ENCODE measurements at regions not wholly inside any gene's neighbourhood (a gene's known extent, or its start where the extent isn't known, plus 50 kb on each side); places are given as distances from the start of the nearest gene placed in this dataset.

DNA sequence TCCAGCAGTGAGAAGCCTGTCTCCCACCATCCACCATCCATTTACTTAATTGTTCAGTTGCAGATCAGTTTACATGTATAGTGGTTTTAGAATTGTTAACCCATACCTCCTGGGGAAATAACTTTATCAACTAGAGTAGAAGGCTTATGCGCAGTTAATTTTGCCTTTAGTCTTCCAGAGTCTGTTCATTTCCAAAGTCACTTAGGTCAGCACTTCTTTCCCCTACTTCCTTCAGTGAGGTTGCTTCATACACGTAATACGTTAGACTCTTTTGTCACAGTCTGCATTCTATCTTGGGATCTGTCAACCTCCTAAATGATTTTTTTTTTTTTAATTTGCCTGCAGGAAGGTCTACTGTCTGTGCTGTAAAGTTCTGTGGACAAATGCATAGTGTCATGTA is 495.6 kb upstream of the ISX start:
- H3K27ac ChIP-seq (ENCODE audit: low read depth, low read length) = no peak overlapping the region
- H3K4me1 ChIP-seq (ENCODE audit: insufficient read depth, low read length) = no peaks in the 10 kb centered on the region
- no peak overlapping the region for H3K4me3 ChIP-seq (ENCODE audit: low read length)
- no peaks in the 10 kb centered on the region for H3K27me3 ChIP-seq (ENCODE audit: insufficient read depth, low read length, poor library complexity, severe bottlenecking)
- no peak for DNase-seq
- H3K9me3 Mint-ChIP-seq = peaks cover 0 to 11% (median 3%) of the 10 kb centered on the region in 5 donors
- H3K9me3 ChIP-seq (ENCODE audit: low read length) = no peaks in the 10 kb centered on the region
- CTCF ChIA-PET = no interaction called here
- no peaks in the 10 kb centered on the region for H3K4me1 Mint-ChIP-seq
- H3K27ac Mint-ChIP-seq = no peak overlapping the region
- H3K27me3 Mint-ChIP-seq = no peaks in the 10 kb centered on the region
- H3K36me3 ChIP-seq (ENCODE audit: insufficient read depth, low read length) = no peaks in the 10 kb centered on the region
- no peaks in the 10 kb centered on the region for H3K36me3 Mint-ChIP-seq
- H3K4me3 Mint-ChIP-seq = no peak overlapping the region
- POLR2A ChIA-PET = no interaction called here

- DNase-seq = no peak
- Mint-ChIP-seq H3K27me3 (no peaks in the 10 kb centered on the region), H3K27ac (no peak overlapping the region), H3K36me3 (no peaks in the 10 kb centered on the region), H3K9me3 (peaks cover 0 to 5% (median 4%) of the 10 kb centered on the region in 5 donors), H3K4me3 (no peak overlapping the region), H3K4me1 (no peaks in the 10 kb centered on the region)
- no peaks in the 10 kb centered on the region for H3K9me3 ChIP-seq (ENCODE audit: low read length)
- ChIA-PET POLR2A (no interaction called here), CTCF (no interaction called here)
- no peaks in the 10 kb centered on the region for H3K4me1 ChIP-seq (ENCODE audit: insufficient read depth, low read length)
- no peak overlapping the region for H3K27ac ChIP-seq (ENCODE audit: low read depth, low read length)
- no peaks in the 10 kb centered on the region for H3K36me3 ChIP-seq (ENCODE audit: insufficient read depth, low read length)
- H3K4me3 ChIP-seq (ENCODE audit: low read length) = no peak overlapping the region
- no peaks in the 10 kb centered on the region for H3K27me3 ChIP-seq (ENCODE audit: insufficient read depth, low read length, poor library complexity, severe bottlenecking)
Measured at GRCh38 chr22:34579519-34579918, 486.4 kb upstream of the ISX start.

DNA sequence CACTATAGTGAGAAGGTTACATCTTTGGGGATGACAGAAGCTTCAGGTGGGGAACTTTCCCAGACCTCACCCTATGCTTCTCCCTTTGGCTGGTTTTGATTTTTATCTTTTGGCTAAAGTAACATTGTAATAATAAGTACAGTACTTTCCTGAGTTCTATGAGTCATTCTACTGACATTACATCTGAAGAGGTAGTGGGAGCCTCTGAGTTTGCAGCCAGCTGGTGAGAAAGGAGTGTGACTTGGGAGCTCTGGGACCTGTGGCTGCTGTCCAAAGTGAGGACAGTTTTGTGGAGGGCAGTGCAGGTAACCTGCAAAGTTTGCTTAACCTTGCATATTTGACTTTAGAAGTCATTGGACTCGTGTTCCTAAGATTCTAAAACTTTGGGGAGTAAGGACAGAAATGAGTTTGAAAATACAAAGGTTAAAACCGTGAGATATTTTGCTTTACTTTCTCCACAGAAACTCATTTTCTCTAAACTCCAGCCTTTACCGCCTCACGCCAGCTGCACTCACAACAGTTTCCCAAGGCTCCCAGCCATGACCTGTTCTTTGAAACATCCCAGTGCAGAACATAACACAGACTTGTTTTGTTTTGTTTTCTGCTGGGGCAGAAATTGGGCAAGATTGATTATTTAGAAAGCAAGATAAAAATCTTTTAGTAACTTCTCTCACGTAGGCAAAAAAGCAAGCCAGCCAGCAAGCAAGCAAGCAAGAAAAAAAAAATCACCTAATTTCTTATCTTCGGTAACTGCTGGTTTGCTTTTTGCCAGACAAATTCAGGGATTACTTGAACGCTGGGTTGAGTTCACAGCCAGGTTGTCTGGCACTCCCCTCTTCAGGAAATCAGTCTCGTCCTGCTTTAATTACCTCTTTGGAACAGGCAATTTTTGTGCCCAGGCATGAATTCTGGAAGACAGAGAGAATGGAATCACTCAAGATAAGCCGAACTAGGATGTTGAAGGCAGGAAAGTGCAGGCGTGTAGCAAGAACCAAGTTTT is 478.3 kb upstream of the ISX start:
- Histone ChIP-seq H3K27ac (ENCODE audit: low read depth, low read length) (no peak overlapping the region), H3K27me3 (ENCODE audit: insufficient read depth, low read length, poor library complexity, severe bottlenecking) (no peaks in the 10 kb centered on the region), H3K9me3 (ENCODE audit: low read length) (no peaks in the 10 kb centered on the region), H3K4me3 (ENCODE audit: low read length) (no peak overlapping the region), H3K4me1 (ENCODE audit: insufficient read depth, low read length) (no peaks in the 10 kb centered on the region), H3K36me3 (ENCODE audit: insufficient read depth, low read length) (no peaks in the 10 kb centered on the region)
- H3K4me1 Mint-ChIP-seq = no peaks in the 10 kb centered on the region
- CTCF ChIA-PET = no interaction called here
- H3K4me3 Mint-ChIP-seq = no peak overlapping the region
- DNase-seq = no peak
- POLR2A ChIA-PET = no interaction called here
- peaks cover 0 to 6% (median 3%) of the 10 kb centered on the region in 5 donors for H3K9me3 Mint-ChIP-seq
- H3K36me3 Mint-ChIP-seq = no peaks in the 10 kb centered on the region
- H3K27me3 Mint-ChIP-seq = no peaks in the 10 kb centered on the region
- H3K27ac Mint-ChIP-seq = no peak overlapping the region

- Histone ChIP-seq H3K36me3 (ENCODE audit: insufficient read depth, low read length) (no peaks in the 10 kb centered on the region), H3K9me3 (ENCODE audit: low read length) (no peaks in the 10 kb centered on the region), H3K27ac (ENCODE audit: low read depth, low read length) (no peak overlapping the region), H3K27me3 (ENCODE audit: insufficient read depth, low read length, poor library complexity, severe bottlenecking) (no peaks in the 10 kb centered on the region), H3K4me3 (ENCODE audit: low read length) (no peak overlapping the region), H3K4me1 (ENCODE audit: insufficient read depth, low read length) (no peaks in the 10 kb centered on the region)
- no peak overlapping the region for H3K4me3 Mint-ChIP-seq
- H3K36me3 Mint-ChIP-seq = no peaks in the 10 kb centered on the region
- H3K4me1 Mint-ChIP-seq = no peaks in the 10 kb centered on the region
- H3K9me3 Mint-ChIP-seq = peaks cover 0 to 6% (median 3%) of the 10 kb centered on the region in 5 donors
- no peak for DNase-seq
- CTCF ChIA-PET = no interaction called here
- POLR2A ChIA-PET = no interaction called here
- H3K27me3 Mint-ChIP-seq = no peaks in the 10 kb centered on the region
- H3K27ac Mint-ChIP-seq = no peak overlapping the region
Measured at GRCh38 chr22:34588871-34589545, 476.9 kb upstream of the ISX start.

DNA sequence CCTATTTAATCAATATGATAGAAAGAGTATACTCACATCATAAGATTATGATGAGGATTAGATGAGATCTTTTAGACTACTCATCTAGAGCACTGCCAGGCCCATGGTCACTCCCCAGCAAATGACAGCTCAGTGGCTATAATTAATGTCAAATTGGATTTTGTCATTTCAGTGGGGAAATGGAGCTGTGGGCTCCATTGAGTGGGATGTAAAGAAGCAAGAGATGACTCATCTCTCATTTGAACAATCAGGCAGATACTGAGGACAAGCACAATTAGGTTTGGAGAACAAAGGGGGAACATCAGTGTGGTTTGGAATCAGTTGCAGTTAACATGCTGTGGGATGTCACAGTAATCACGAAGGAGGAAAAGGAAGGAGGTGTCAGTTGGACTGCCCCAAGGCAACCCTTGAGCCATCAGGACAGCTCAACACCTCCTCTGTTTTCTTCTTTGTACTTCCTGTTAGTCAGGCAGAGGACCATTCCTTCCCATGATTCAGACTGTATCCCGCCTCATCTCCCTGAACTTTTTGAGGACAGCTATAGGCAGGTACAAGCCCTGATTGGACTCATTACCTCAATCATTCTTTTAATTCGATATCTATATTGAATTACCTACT is 473.7 kb upstream of the ISX start:
- Histone ChIP-seq H3K4me1 (ENCODE audit: insufficient read depth, low read length) (no peaks in the 10 kb centered on the region), H3K27ac (ENCODE audit: low read depth, low read length) (no peak overlapping the region), H3K4me3 (ENCODE audit: low read length) (no peak overlapping the region), H3K27me3 (ENCODE audit: insufficient read depth, low read length, poor library complexity, severe bottlenecking) (no peaks in the 10 kb centered on the region), H3K9me3 (ENCODE audit: low read length) (no peaks in the 10 kb centered on the region), H3K36me3 (ENCODE audit: insufficient read depth, low read length) (no peaks in the 10 kb centered on the region)
- DNase-seq = no peak
- peaks cover 0 to 7% (median 3%) of the 10 kb centered on the region in 5 donors for H3K9me3 Mint-ChIP-seq
- H3K4me1 Mint-ChIP-seq = no peaks in the 10 kb centered on the region
- H3K4me3 Mint-ChIP-seq = no peak overlapping the region
- H3K27me3 Mint-ChIP-seq = no peaks in the 10 kb centered on the region
- ChIA-PET CTCF (no interaction called here), POLR2A (no interaction called here)
- H3K27ac Mint-ChIP-seq = no peak overlapping the region
- H3K36me3 Mint-ChIP-seq = no peaks in the 10 kb centered on the region

DNA sequence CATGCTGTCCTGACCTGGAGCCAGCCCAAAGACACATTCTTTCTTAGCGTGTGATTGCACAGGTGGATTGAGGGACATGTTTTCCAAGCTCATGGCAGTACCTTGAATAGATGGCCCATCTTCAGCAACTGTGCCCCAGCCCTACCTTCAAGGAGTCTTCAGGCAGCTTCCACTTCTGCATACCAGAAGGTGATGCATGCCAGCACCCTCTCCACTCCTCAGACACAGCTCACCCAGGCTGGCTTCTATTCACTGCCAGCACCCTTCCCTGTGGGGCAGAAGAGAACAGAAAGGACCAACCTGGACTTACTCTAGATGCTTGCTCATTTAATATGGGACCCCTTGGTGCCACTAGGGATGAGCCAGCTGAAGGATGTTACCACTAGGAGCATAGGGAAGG is 466.4 kb upstream of the ISX start:
- Histone ChIP-seq H3K27me3 (ENCODE audit: insufficient read depth, low read length, poor library complexity, severe bottlenecking) (no peaks in the 10 kb centered on the region), H3K27ac (ENCODE audit: low read depth, low read length) (no peak overlapping the region), H3K9me3 (ENCODE audit: low read length) (no peaks in the 10 kb centered on the region), H3K4me1 (ENCODE audit: insufficient read depth, low read length) (no peaks in the 10 kb centered on the region), H3K36me3 (ENCODE audit: insufficient read depth, low read length) (no peaks in the 10 kb centered on the region), H3K4me3 (ENCODE audit: low read length) (no peak overlapping the region)
- ChIA-PET POLR2A (no interaction called here), CTCF (no interaction called here)
- Mint-ChIP-seq H3K4me3 (no peak overlapping the region), H3K9me3 (peaks cover 0 to 3% (median 0%) of the 10 kb centered on the region in 5 donors), H3K27ac (no peak overlapping the region), H3K36me3 (no peaks in the 10 kb centered on the region), H3K27me3 (no peaks in the 10 kb centered on the region), H3K4me1 (no peaks in the 10 kb centered on the region)
- DNase-seq = no peak

DNA sequence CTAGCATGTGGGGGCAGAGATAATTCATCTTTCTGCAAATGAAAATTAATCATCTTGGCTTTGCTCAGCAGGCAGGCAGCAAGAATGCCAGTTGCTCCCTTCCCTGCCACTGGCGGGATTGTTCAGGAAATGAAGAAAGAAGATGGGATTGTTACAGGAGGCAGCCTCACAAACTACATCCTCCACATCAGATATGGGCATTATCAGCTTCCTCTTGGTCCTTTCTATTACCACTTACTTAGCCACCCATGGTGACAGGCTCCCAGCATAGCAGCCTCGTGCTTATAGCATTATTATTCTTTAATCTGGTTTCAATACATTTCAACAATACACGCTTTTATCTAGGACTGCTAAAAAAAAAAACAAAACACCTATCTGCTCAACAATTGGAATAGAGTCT is 461.6 kb upstream of the ISX start:
- ChIA-PET CTCF (no interaction called here), POLR2A (no interaction called here)
- peaks cover 0 to 5% (median 2%) of the 10 kb centered on the region in 5 donors for H3K9me3 Mint-ChIP-seq

DNA sequence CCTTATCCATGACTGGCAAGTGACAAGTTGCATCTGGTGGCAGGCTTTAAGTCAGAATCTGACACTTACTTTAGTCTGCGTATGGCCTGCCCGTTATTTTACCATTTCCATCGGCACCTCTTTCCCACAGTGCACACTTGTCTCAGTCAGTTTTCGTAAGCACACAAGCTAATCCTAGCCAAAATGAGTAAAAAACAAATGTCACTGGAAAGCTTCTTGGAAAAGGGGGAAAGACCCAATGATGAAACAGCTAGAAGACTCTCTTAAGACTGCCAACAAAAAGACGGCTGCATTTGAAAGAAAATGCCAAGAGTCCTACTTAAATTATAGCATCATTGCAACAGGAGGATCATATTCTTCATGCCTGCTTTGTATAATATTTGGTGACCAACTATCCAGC is 457.9 kb upstream of the ISX start:
- no peak overlapping the region for H3K4me3 Mint-ChIP-seq
- H3K9me3 Mint-ChIP-seq = peaks cover 0 to 5% (median 0%) of the 10 kb centered on the region in 5 donors
- H3K27ac ChIP-seq (ENCODE audit: low read depth, low read length) = no peak overlapping the region
- DNase-seq = no peak
- H3K27me3 Mint-ChIP-seq = no peaks in the 10 kb centered on the region
- CTCF ChIA-PET = no interaction called here
- no peaks in the 10 kb centered on the region for H3K4me1 ChIP-seq (ENCODE audit: insufficient read depth, low read length)
- no peaks in the 10 kb centered on the region for H3K4me1 Mint-ChIP-seq
- no peak overlapping the region for H3K27ac Mint-ChIP-seq
- no peaks in the 10 kb centered on the region for H3K36me3 Mint-ChIP-seq
- H3K9me3 ChIP-seq (ENCODE audit: low read length) = no peaks in the 10 kb centered on the region
- H3K36me3 ChIP-seq (ENCODE audit: insufficient read depth, low read length) = no peaks in the 10 kb centered on the region
- no peak overlapping the region for H3K4me3 ChIP-seq (ENCODE audit: low read length)
- no peaks in the 10 kb centered on the region for H3K27me3 ChIP-seq (ENCODE audit: insufficient read depth, low read length, poor library complexity, severe bottlenecking)
- POLR2A ChIA-PET = no interaction called here

More for the DNA sequence above, 461.6 kb upstream of the ISX start:
- Mint-ChIP-seq H3K27me3 (no peaks in the 10 kb centered on the region), H3K4me3 (no peak overlapping the region), H3K36me3 (no peaks in the 10 kb centered on the region), H3K4me1 (no peaks in the 10 kb centered on the region), H3K27ac (no peak overlapping the region)
- no peak for DNase-seq
- Histone ChIP-seq H3K4me3 (ENCODE audit: low read length) (no peak overlapping the region), H3K27me3 (ENCODE audit: insufficient read depth, low read length, poor library complexity, severe bottlenecking) (no peaks in the 10 kb centered on the region), H3K36me3 (ENCODE audit: insufficient read depth, low read length) (no peaks in the 10 kb centered on the region), H3K4me1 (ENCODE audit: insufficient read depth, low read length) (no peaks in the 10 kb centered on the region), H3K9me3 (ENCODE audit: low read length) (no peaks in the 10 kb centered on the region), H3K27ac (ENCODE audit: low read depth, low read length) (no peak overlapping the region)
